ENCODE measurements at regions not wholly inside any gene's neighbourhood (a gene's known extent, or its start where the extent isn't known, plus 50 kb on each side); places are given as distances from the start of the nearest gene placed in this dataset.

DNA sequence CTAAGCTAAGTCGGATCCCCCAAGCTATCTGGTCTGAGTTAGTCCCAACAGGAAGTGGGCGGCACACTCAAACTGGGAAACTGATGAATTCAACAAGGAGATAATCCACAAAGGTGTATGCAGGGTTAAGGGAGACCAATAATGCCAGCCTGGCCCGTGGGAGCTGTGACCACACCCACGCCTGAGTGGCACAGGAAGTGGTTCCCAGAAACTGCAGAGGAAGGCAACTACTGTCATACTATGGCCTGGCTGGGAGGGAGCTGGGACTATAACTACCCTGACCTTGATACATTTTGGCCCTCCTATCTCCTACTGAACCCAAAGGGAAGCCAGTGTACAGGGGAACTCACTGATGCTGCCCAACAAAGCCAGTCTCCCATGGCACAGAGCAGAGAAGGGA is 85.5 kb upstream of the TDRD3 start:
- DNase-seq = peak; percentile 5
- Mint-ChIP-seq H3K9me3 (no peaks in the 10 kb centered on the region), H3K4me3 (no peak overlapping the region), H3K4me1 (ENCODE audit: low read depth) (peaks cover 10% of the 10 kb centered on the region), H3K27me3 (ENCODE audit: low read depth) (no peaks in the 10 kb centered on the region), H3K36me3 (ENCODE audit: low read depth) (no peaks in the 10 kb centered on the region), H3K27ac (no peak overlapping the region)
- intact Hi-C loops (cut with micrococcal nuclease) = no loop called here
- CTCF ChIA-PET = no interaction called here

DNA sequence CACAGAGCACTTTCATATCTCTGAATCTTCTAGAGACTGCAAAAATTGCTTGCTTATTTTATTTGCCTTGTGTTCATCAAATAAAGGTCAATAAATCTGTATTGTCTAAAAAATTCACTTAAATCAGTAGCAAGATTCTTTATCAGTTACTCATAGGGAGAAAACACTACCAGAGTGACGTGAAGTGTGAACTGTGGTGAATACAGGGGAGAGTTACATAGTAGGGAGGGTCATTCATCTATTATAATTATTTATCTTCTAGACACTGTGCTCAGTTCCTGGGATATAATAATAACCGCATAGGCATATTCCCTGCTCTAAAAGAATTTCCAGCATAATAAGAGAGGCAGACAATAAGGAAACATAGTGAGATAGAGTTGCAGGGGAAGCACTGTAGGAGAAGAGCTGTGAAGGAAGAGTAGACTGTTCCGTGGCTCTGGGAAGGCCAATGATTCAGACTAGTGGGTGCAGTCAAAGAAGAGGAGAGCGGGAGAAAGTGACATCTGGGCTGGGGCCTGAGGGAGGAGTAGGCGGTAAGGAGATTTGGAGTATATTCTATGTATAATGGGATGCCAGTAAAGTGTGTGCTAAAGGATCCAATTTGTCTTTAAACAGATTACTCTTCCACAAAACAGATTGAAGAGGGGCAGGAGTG is 84.0 kb upstream of the TDRD3 start:
- no peaks in the 10 kb centered on the region for H3K36me3 Mint-ChIP-seq (ENCODE audit: low read depth)
- no peak for DNase-seq
- H3K27me3 Mint-ChIP-seq (ENCODE audit: low read depth) = peaks cover 3% of the 10 kb centered on the region
- intact Hi-C loops (cut with micrococcal nuclease) = no loop called here
- no peak overlapping the region for H3K4me3 Mint-ChIP-seq
- H3K27ac Mint-ChIP-seq = no peak overlapping the region
- peaks cover 10% of the 10 kb centered on the region for H3K4me1 Mint-ChIP-seq (ENCODE audit: low read depth)
- CTCF ChIA-PET = no interaction called here
- H3K9me3 Mint-ChIP-seq = no peaks in the 10 kb centered on the region

DNA sequence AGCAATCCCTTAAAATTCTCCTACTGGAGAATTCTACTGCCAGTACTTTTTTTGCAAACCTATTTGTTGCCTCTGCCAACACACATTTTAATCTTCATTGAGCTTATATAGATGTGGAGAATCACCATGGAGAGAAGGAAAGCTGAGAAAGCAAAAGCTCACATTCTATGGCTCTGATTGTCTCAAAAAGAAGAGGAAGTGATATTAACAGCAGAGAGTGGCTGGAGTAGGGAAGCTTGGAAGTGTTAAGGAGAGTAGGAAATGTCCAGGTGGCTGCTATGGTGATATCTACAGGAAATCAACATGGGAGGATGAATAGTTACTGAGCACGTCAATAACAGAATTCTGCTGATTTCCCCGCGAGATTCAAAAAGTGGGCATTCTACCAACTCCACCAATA is 78.8 kb upstream of the TDRD3 start:
- CTCF ChIA-PET = interaction anchor here (1.0 to 1.1 kb wide), 2 partner anchors 9 to 15 kb away, joined by 3 to 4 read pairs; no protein-coding TSS in a partner anchor
- H3K9me3 Mint-ChIP-seq = no peaks in the 10 kb centered on the region
- H3K36me3 Mint-ChIP-seq (ENCODE audit: low read depth) = no peaks in the 10 kb centered on the region
- H3K4me1 Mint-ChIP-seq (ENCODE audit: low read depth) = no peaks in the 10 kb centered on the region
- peaks cover 3% of the 10 kb centered on the region for H3K27me3 Mint-ChIP-seq (ENCODE audit: low read depth)
- no peak for DNase-seq
- intact Hi-C loops (cut with micrococcal nuclease) = no loop called here
- no peak overlapping the region for H3K4me3 Mint-ChIP-seq
- no peak overlapping the region for H3K27ac Mint-ChIP-seq

DNA sequence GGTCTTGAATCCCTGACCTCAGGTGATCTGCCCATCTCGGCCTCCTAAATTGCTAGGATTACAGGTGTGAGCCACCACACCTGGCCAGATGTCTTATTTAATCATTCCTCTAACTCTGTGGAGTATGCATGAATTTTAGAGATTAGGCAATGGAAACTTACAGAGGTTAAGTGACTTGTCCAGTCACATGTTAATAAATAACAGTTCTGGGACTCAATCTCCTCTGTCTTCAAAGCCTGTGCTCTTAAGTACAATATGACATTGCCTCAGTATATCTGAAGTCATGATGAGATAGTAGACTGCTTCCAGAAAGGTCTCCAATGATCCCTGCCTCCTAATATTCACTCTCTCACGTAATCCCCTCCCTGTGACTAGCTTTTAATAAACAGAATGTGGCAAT is 72.9 kb upstream of the TDRD3 start:
- intact Hi-C loops (cut with micrococcal nuclease) = no loop called here
- no peak overlapping the region for H3K4me3 Mint-ChIP-seq
- no peaks in the 10 kb centered on the region for H3K4me1 Mint-ChIP-seq (ENCODE audit: low read depth)
- no peaks in the 10 kb centered on the region for H3K27me3 Mint-ChIP-seq (ENCODE audit: low read depth)
- no peaks in the 10 kb centered on the region for H3K9me3 Mint-ChIP-seq
- no peaks in the 10 kb centered on the region for H3K36me3 Mint-ChIP-seq (ENCODE audit: low read depth)
- CTCF ChIA-PET = interaction anchor here (0.8 kb wide), 1 partner anchor 349 kb away, joined by 3 read pairs; no protein-coding TSS in a partner anchor
- no peak for DNase-seq
- no peak overlapping the region for H3K27ac Mint-ChIP-seq

DNA sequence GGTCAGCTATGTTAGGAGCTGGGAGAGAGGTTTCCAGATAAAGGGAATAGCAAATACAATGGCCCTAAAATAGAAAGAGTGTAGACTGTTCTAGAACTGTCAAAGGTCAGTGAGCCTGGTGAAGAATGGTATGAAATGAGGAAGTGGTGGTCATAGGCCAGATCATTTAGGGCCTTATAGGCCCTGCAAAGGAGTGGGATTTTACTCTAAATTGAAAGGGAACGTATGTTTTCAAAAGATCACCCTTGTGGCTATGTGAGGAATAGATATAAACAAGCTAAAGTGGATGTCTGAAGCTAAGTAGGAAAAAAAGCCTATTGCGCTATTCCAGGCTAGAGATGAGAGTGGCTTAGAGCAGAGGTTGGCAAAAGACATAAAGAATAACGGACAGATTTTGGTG is 70.7 kb upstream of the TDRD3 start:
- Mint-ChIP-seq H3K4me1 (ENCODE audit: low read depth) (no peaks in the 10 kb centered on the region), H3K36me3 (ENCODE audit: low read depth) (no peaks in the 10 kb centered on the region), H3K9me3 (no peaks in the 10 kb centered on the region), H3K27ac (no peak overlapping the region), H3K27me3 (ENCODE audit: low read depth) (no peaks in the 10 kb centered on the region), H3K4me3 (no peak overlapping the region)
- CTCF ChIA-PET = interaction anchor here (1.0 to 2.2 kb wide), 3 partner anchors 25 to 887 kb away, joined by 3 to 7 read pairs (median 3); no protein-coding TSS in a partner anchor
- intact Hi-C loops (cut with micrococcal nuclease) = no loop called here
- DNase-seq = no peak

DNA sequence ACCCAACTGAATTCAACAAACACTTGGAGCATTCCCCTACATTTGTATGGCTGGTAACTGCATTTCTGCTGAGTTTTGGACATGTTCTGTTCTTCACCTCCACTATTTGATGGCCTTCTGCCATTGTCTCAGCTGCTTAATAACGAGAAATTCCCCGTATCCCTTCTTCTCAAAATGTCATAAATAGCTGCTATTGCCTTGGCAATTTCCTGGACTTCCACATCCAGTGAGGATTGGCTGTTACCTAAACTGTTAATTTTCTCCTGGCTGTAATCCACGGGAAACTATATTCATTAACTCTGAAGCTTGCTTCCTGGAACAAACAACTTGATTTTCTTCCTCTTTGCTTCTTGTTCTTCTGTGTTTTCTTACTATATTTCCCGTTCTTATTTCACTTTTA is 69.5 kb upstream of the TDRD3 start:
- Mint-ChIP-seq H3K4me1 (ENCODE audit: low read depth) (no peaks in the 10 kb centered on the region), H3K36me3 (ENCODE audit: low read depth) (no peaks in the 10 kb centered on the region), H3K9me3 (no peaks in the 10 kb centered on the region), H3K27ac (no peak overlapping the region), H3K4me3 (no peak overlapping the region), H3K27me3 (ENCODE audit: low read depth) (no peaks in the 10 kb centered on the region)
- no peak for DNase-seq
- CTCF ChIA-PET = interaction anchor here (0.7 to 2.7 kb wide), 5 partner anchors 22 to 888 kb away, joined by 3 to 9 read pairs (median 3); no protein-coding TSS in a partner anchor
- intact Hi-C loops (cut with micrococcal nuclease) = no loop called here

DNA sequence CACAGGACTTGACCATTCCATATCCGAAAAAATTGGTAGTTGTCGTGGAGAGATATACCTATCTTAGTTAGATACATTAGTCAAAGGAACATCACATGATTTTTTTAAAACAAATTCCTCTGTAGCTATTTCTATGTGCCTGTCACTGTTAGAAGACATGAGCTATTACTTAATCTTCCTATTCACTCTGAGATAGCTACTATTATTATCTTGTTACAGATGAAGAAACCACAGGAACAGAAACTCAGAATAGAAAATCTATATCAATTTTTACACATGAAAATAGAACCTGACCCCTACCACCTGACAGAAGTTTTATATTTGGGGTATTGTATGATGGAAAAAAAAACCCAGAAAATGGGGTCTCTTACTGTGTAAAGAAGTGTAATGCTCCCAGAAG is 68.9 kb upstream of the TDRD3 start:
- no peak overlapping the region for H3K27ac Mint-ChIP-seq
- intact Hi-C loops (cut with micrococcal nuclease) = loop anchor here (1.0 kb wide), 1 partner anchor 937 kb away; no protein-coding TSS in a partner anchor
- H3K9me3 Mint-ChIP-seq = no peaks in the 10 kb centered on the region
- no peak overlapping the region for H3K4me3 Mint-ChIP-seq
- no peaks in the 10 kb centered on the region for H3K27me3 Mint-ChIP-seq (ENCODE audit: low read depth)
- no peaks in the 10 kb centered on the region for H3K4me1 Mint-ChIP-seq (ENCODE audit: low read depth)
- CTCF ChIA-PET = interaction anchor here (0.7 to 2.7 kb wide), 3 partner anchors 22 to 648 kb away, joined by 3 to 9 read pairs (median 3); no protein-coding TSS in a partner anchor
- no peaks in the 10 kb centered on the region for H3K36me3 Mint-ChIP-seq (ENCODE audit: low read depth)
- no peak for DNase-seq

DNA sequence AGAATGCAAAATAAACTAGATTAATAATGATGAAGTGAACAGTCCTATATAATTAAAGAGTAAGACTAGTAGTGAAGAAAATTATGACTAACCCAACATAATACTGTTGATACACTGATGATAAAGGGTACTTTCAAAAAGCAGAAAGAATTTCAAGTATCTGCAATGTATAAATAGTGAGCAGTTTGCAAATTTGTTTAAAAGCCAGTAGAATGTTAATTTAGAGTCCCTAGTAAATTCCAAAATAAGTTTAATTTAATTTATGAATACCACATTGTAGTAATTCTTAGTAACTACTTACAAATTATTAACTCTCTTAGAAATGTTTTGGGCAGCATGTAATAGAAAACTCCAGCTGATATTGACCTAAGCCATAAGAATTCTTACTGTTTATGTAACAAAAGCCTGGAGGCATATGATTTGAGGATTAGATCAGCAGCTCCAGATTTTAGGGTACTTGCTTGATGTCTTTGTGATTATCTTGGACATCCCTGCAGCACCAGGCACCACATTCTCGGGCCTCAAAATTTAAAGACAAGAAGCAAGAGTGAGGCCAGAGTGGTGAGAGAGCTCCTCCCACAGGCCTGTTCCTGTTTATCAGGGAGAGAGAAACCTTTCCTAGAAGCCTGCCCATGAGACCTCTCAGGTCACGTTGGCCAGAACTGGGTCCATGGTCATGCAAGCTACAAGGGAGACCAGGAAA is 67.6 kb upstream of the TDRD3 start:
- Mint-ChIP-seq H3K9me3 (no peaks in the 10 kb centered on the region), H3K27ac (no peak overlapping the region), H3K27me3 (ENCODE audit: low read depth) (no peaks in the 10 kb centered on the region), H3K4me3 (no peak overlapping the region), H3K4me1 (ENCODE audit: low read depth) (no peaks in the 10 kb centered on the region), H3K36me3 (ENCODE audit: low read depth) (no peaks in the 10 kb centered on the region)
- CTCF ChIA-PET = interaction anchor here (0.8 to 2.7 kb wide), 5 partner anchors 100 to 937 kb away, joined by 3 to 9 read pairs (median 4); no protein-coding TSS in a partner anchor
- intact Hi-C loops (cut with micrococcal nuclease) = loop anchor here (1.0 kb wide), 1 partner anchor 649 kb away; no protein-coding TSS in a partner anchor
- peak; percentile 51 for DNase-seq

DNA sequence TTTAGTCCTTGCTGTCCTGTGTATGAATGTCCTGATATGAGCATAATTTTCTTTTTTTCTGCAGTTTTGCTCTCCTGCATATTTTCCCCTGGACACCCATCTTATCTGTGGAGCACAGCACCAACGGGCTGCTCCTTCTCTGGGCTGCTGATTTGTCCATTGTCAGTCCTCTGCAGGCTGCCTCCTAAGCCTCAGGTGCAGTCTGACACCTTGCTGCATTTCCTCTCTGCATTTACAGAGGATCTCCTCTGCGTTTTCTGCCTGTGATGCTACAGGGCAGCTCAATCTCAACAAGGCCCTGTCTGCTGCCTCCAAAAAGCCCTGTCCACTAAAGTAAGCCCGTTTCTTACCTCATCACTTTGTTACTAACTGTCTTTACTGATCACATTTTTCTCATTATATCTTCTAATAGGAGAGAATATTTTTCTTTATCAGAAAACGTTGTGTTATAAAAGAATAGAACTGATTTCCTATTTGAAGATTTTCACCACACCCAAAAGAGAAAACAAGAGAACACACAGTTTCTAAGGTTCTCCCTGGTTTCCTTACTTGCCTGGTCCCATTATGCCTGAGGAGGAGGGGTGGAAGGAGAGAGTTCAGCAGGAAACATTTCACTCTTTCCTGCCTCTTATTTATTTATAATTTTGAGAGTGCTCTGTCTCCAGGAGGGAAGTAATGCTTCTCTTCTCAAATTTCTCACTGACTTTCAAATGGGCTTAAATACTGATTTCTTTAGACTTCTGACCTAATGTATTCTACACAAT is 65.6 kb upstream of the TDRD3 start:
- H3K4me3 Mint-ChIP-seq = no peak overlapping the region
- H3K27me3 Mint-ChIP-seq (ENCODE audit: low read depth) = no peaks in the 10 kb centered on the region
- no peak overlapping the region for H3K27ac Mint-ChIP-seq
- H3K4me1 Mint-ChIP-seq (ENCODE audit: low read depth) = no peaks in the 10 kb centered on the region
- CTCF ChIA-PET = interaction anchor here (2.0 kb wide), 1 partner anchor 940 kb away, joined by 4 read pairs; no protein-coding TSS in a partner anchor
- no peak for DNase-seq
- no peaks in the 10 kb centered on the region for H3K36me3 Mint-ChIP-seq (ENCODE audit: low read depth)
- intact Hi-C loops (cut with micrococcal nuclease) = loop anchor here (5.0 kb wide), 1 partner anchor 524 kb away; no protein-coding TSS in a partner anchor
- H3K9me3 Mint-ChIP-seq = no peaks in the 10 kb centered on the region

DNA sequence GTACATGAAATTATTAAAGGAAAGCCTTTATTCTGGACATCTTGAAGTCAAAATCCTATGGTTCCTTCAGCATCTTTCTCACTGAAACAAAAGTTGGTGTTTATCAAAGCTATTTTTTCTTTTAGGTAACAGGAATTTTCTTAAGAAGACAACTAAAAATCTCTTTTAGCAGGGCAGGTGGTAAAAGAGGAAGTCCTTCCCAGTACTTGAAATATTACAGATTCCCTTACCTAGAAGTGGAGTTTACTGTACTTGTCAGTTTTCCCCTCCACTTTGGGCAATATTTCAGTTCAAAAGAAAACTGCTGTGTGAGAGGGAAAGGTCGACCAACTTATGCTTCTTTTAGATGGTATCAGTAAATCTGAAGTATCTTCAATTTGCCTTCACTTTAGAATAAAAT is 64.3 kb upstream of the TDRD3 start:
- no peak overlapping the region for H3K27ac Mint-ChIP-seq
- intact Hi-C loops (cut with micrococcal nuclease) = loop anchor here (5.0 kb wide), 1 partner anchor 525 kb away; no protein-coding TSS in a partner anchor

DNA sequence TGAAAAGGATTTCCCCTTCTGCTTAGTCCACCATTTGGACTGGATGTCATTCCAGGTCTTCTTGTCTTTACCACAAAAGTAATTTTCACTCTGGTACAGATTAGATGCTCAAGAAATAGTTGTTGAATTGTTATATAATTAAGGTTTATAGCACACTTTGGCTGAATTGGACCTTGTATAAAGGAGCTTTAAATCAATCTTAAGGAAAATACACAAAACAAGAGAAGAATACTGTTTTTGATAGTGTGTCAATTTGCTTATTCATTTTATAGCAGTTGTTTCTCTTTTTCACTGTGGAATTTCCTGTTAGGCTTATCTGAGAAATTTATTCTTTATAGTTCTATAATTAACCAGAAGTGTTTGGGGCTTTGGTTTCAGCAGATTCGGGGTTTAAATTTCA is 62.7 kb upstream of the TDRD3 start:
- Mint-ChIP-seq H3K4me3 (no peak overlapping the region), H3K36me3 (ENCODE audit: low read depth) (no peaks in the 10 kb centered on the region), H3K27me3 (ENCODE audit: low read depth) (no peaks in the 10 kb centered on the region), H3K9me3 (no peaks in the 10 kb centered on the region), H3K27ac (no peak overlapping the region), H3K4me1 (ENCODE audit: low read depth) (no peaks in the 10 kb centered on the region)
- CTCF ChIA-PET = interaction anchor here (0.9 kb wide), 1 partner anchor 654 kb away, joined by 4 read pairs; no protein-coding TSS in a partner anchor
- no peak for DNase-seq
- intact Hi-C loops (cut with micrococcal nuclease) = loop anchor here (2.0 to 5.0 kb wide), 2 partner anchors 62 to 527 kb away; partner anchors contain the start of gene TDRD3

More for the DNA sequence above, 64.3 kb upstream of the TDRD3 start:
- no peak for DNase-seq
- Mint-ChIP-seq H3K36me3 (ENCODE audit: low read depth) (no peaks in the 10 kb centered on the region), H3K4me3 (no peak overlapping the region), H3K9me3 (no peaks in the 10 kb centered on the region), H3K27me3 (ENCODE audit: low read depth) (no peaks in the 10 kb centered on the region), H3K4me1 (ENCODE audit: low read depth) (no peaks in the 10 kb centered on the region)
- CTCF ChIA-PET = interaction anchor here (1.0 to 2.0 kb wide), 2 partner anchors 15 to 941 kb away, joined by 3 to 4 read pairs; no protein-coding TSS in a partner anchor

DNA sequence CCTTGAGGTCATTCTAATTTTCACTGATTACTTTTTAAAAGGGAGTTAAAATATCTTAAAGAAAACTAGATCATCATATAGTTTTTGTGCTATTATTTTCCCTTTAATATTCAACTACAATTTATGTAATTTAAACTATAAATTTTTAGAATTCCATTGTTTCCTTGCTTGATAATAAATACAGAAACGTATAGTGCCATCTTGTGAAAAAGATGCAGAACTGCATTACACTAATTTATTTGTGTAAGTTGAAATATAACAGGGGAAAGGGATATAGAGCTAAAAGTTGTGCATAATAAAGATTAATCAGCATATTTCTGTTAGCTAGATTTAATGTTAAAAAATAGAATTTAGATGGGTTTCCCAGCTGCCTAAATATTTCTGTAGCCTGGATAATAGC is 61.5 kb upstream of the TDRD3 start:
- intact Hi-C loops (cut with micrococcal nuclease) = loop anchor here (1.0 to 2.0 kb wide), 3 partner anchors 61 to 655 kb away; partner anchors contain the start of gene TDRD3
- no peak for DNase-seq
- Mint-ChIP-seq H3K9me3 (no peaks in the 10 kb centered on the region), H3K27ac (no peak overlapping the region), H3K36me3 (ENCODE audit: low read depth) (no peaks in the 10 kb centered on the region), H3K27me3 (ENCODE audit: low read depth) (no peaks in the 10 kb centered on the region), H3K4me3 (no peak overlapping the region), H3K4me1 (ENCODE audit: low read depth) (no peaks in the 10 kb centered on the region)
- CTCF ChIA-PET = interaction anchor here (0.5 to 1.3 kb wide), 6 partner anchors 13 to 1640 kb away, joined by 3 to 4 read pairs (median 3); no protein-coding TSS in a partner anchor

Data from activated naive CD4-positive, alpha-beta T cell treated with anti-CD3 and anti-CD28 coated beads for 36 hours (primary cell).